BE2C (cell line): ENCODE measurements at regions not wholly inside any gene's neighbourhood (a gene's known extent, or its start where the extent isn't known, plus 50 kb on each side); places are given as distances from the start of the nearest gene placed in this dataset.

Experiments
- DNase-seq: peaks from one replicate; pipeline ENCODE4 v3.0.0-alpha.2; 2020
- H3K27me3 ChIP-seq: fragments of 250-450 bp; sonication (Bioruptor Pico); 2 replicates; pipeline ENCODE4 v1.5.1; 2020; ENCODE audit warnings: mild to moderate bottlenecking
- H3K36me3 ChIP-seq: fragments of 250-450 bp; sonication (Bioruptor Pico); 2 replicates; pipeline ENCODE4 v1.5.1; 2020; ENCODE audit warnings: mild to moderate bottlenecking
- H3K4me1 ChIP-seq: fragments of 250-450 bp; sonication (Bioruptor Pico); 2 replicates; pipeline ENCODE4 v1.5.1; 2020
- H3K4me3 ChIP-seq: 2 replicates; pipeline ENCODE4 v1.5.1; 2011; ENCODE audit warnings: low read depth, low read length
- H3K9me3 ChIP-seq: fragments of 250-450 bp; sonication (Bioruptor Pico); 2 replicates; pipeline ENCODE4 v1.5.1; 2020
- CTCF ChIP-seq: IDR thresholded peaks from 2 replicates; pipeline ENCODE4 v1.5.1; 2012; ENCODE audit warnings: mild to moderate bottlenecking, low read depth, low read length

GRCh38 chr1:168421399-168422004 lies 122.3 kb downstream of the XCL2 start:
- Histone ChIP-seq H3K4me1 (no peaks in the 10 kb centered on the region; the same call in 1 of the 2 replicates), H3K9me3 (no peaks in the 10 kb centered on the region), H3K27me3 (no peaks in the 10 kb centered on the region), H3K4me3 (no peak overlapping the region), H3K36me3 (no peaks in the 10 kb centered on the region)
- no peak for DNase-seq
- no peak for TF ChIP-seq CTCF

GRCh38 chr1:168420177-168420576 lies 123.6 kb downstream of the XCL2 start:
- H3K27me3 ChIP-seq, result no peaks in the 10 kb centered on the region
- no peak for DNase-seq
- H3K4me1 ChIP-seq, result no peaks in the 10 kb centered on the region; the same call in 1 of the 2 replicates
- TF ChIP-seq CTCF, result no peak
- H3K36me3 ChIP-seq, result no peaks in the 10 kb centered on the region
- H3K4me3 ChIP-seq, result no peak overlapping the region
- no peaks in the 10 kb centered on the region; the same call in 1 of the 2 replicates for H3K9me3 ChIP-seq

- Histone ChIP-seq H3K4me3 (no peak overlapping the region), H3K27me3 (no peaks in the 10 kb centered on the region), H3K9me3 (no peaks in the 10 kb centered on the region; the same call in 1 of the 2 replicates), H3K4me1 (no peaks in the 10 kb centered on the region; the same call in 1 of the 2 replicates), H3K36me3 (no peaks in the 10 kb centered on the region)
- no peak for TF ChIP-seq CTCF
- DNase-seq, result no peak
Measured at GRCh38 chr1:168419736-168420135, 124.1 kb downstream of the XCL2 start.

- no peak for DNase-seq
- Histone ChIP-seq H3K27me3 (no peaks in the 10 kb centered on the region), H3K4me1 (no peaks in the 10 kb centered on the region; the same call in 1 of the 2 replicates), H3K9me3 (no peaks in the 10 kb centered on the region; the same call in 1 of the 2 replicates), H3K4me3 (no peak overlapping the region), H3K36me3 (no peaks in the 10 kb centered on the region)
- no peak for TF ChIP-seq CTCF
Measured at GRCh38 chr1:168416220-168416619, 127.6 kb downstream of the XCL2 start.

GRCh38 chr1:168414914-168415313 lies 128.9 kb downstream of the XCL2 start:
- no peaks in the 10 kb centered on the region; the same call in 1 of the 2 replicates for H3K9me3 ChIP-seq
- TF ChIP-seq CTCF, result no peak
- no peaks in the 10 kb centered on the region for H3K27me3 ChIP-seq
- no peaks in the 10 kb centered on the region; the same call in 1 of the 2 replicates for H3K4me1 ChIP-seq
- H3K36me3 ChIP-seq, result no peaks in the 10 kb centered on the region
- H3K4me3 ChIP-seq, result no peak overlapping the region
- DNase-seq, result no peak

- Histone ChIP-seq H3K4me1 (no peaks in the 10 kb centered on the region), H3K36me3 (no peaks in the 10 kb centered on the region), H3K27me3 (no peaks in the 10 kb centered on the region), H3K4me3 (no peak overlapping the region), H3K9me3 (no peaks in the 10 kb centered on the region; the same call in 1 of the 2 replicates)
- DNase-seq, result no peak
- no peak for TF ChIP-seq CTCF
Measured at GRCh38 chr1:168410464-168410863, 129.8 kb downstream of the TBX19 start.
